GM13976 (cell line): ENCODE measurements at regions not wholly inside any gene's neighbourhood (a gene's known extent, or its start where the extent isn't known, plus 50 kb on each side); places are given as distances from the start of the nearest gene placed in this dataset.

Experiments
- DNase-seq: peaks from one replicate; pipeline ENCODE4 v3.0.0; 2012; ENCODE audit warnings: low spot score
- in situ Hi-C: fragments of 300-500 bp; cut with MboI; formaldehyde crosslinking; loops from one replicate; pipeline ENCODE4 v1.12.0; 2022; ENCODE audit warnings: low sequenced_read_pairs, mixed read lengths, inconsistent platforms; ENCODE audit not compliant: unreplicated experiment
- TF ChIP-seq, protein P1 (sequence below): IDR thresholded peaks from 2 replicates; pipeline ENCODE4 v1.5.1; 2012; ENCODE audit warnings: borderline replicate concordance, mild to moderate bottlenecking; ENCODE audit not compliant: insufficient read depth; ENCODE audit errors: extremely low read depth, missing control alignments, control extremely low read depth

- in situ Hi-C loops: no loop called here
- TF ChIP-seq, protein P1, sequence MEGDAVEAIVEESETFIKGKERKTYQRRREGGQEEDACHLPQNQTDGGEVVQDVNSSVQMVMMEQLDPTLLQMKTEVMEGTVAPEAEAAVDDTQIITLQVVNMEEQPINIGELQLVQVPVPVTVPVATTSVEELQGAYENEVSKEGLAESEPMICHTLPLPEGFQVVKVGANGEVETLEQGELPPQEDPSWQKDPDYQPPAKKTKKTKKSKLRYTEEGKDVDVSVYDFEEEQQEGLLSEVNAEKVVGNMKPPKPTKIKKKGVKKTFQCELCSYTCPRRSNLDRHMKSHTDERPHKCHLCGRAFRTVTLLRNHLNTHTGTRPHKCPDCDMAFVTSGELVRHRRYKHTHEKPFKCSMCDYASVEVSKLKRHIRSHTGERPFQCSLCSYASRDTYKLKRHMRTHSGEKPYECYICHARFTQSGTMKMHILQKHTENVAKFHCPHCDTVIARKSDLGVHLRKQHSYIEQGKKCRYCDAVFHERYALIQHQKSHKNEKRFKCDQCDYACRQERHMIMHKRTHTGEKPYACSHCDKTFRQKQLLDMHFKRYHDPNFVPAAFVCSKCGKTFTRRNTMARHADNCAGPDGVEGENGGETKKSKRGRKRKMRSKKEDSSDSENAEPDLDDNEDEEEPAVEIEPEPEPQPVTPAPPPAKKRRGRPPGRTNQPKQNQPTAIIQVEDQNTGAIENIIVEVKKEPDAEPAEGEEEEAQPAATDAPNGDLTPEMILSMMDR: no peak
- no peak for DNase-seq
These were observed 50.5 kb downstream of the RGS12 start for GRCh38 chr4:3343358-3343757.

DNA sequence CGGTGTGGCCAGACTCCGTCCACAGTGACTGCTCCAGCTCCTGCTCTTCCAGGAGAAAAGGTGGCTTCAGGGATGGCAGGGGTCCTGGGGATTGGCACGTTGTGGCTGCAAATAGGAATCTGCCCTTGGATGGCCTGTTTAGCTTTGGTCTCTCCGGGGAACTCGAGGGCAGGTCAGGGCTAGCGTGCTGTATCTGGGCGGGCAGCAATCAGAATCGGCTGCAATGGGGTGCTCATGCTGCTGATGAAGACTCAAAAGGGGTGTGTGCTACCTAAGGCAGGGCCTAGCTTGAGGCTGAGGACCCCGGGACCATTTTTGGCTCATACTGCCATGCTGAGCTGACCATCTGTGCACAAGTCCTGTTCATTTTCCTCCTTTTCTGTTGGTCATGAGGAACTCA is 51.3 kb downstream of the RGS12 start:
- in situ Hi-C loops: no loop called here
- DNase-seq: no peak
- TF ChIP-seq, protein P1: no peak

DNA sequence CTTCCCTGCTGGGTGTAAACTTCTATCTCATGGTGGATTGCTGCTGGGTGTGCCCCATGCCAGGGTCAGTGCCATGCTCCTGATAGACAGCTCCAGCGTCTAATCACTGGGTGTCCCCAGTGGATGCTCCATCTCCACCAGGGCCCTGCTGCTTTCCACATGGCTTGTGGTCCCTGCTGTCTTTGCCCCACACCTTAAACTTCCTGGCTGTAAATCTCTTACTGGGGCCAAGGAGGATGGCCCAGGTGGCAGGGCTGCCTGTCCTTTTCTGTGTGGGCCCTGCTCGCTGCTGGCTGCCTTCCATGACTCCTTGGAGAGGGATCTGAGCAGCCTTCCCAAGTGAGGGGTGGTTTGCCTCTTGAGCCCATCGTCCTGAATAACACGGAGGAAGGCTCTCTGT is 51.8 kb downstream of the RGS12 start:
- in situ Hi-C loops: no loop called here
- no peak for DNase-seq
- TF ChIP-seq, protein P1: no peak

DNA sequence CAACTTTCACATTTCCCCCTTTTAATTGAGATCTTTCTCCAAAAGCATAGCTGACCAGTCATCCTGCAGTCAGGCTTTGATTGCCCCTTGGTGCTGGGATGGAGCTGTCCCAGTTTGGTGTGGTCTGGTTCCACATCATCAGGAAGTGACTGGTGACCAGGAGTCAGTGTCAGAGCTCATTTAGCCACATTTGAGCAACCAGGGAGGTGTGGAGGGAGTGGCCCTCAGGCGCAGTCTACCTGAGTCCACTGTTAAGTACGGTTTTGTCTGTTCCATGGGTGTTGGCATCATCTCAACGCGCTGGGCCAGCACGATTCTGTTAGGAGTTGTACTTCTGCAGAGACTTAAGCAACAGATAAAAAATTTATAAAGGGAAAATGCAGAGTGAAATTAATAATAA is 52.6 kb downstream of the RGS12 start:
- TF ChIP-seq, protein P1: no peak
- DNase-seq: no peak
- in situ Hi-C loops: no loop called here

DNA sequence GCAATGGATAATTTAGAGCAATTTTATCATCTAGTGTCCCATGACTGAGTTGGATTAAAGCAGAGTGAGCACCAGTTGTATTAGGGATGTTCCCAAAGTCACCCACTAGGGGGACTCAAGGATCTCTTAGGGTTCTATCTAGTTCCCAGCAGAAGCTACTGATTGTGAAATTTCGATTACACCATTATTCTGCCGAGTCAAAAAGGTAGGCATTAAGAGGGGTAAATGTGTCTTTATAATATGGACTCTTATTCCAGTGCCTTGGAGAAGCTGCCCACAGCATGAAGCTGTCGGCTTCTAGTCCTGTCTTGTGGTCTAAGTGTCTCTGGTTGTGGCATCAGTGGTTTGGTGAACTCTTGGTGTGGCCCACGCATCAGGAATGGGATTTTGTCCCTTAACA is 53.3 kb downstream of the RGS12 start:
- TF ChIP-seq, protein P1: peak; percentile 64
- in situ Hi-C loops: no loop called here
- DNase-seq: peak; percentile 85

DNA sequence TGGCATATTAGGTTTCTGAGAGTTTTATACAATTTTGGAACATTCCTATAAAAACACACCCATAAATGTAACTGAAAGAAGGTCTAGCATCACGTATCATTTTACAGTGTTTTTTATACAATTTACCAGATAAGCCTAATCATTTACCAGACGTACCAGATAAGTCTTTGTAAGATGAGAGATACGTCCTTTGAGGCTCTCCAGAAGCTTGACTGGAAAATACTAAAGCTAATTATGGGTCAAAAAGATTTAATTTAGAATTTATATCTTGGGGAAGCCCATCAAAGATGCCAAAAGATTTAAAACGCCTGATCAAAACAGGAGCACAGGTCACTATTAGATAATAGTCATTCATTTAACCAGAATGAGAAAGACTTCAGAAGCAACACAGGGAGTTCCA is 55.0 kb downstream of the RGS12 start:
- no peak for DNase-seq
- TF ChIP-seq, protein P1: no peak
- in situ Hi-C loops: no loop called here

DNA sequence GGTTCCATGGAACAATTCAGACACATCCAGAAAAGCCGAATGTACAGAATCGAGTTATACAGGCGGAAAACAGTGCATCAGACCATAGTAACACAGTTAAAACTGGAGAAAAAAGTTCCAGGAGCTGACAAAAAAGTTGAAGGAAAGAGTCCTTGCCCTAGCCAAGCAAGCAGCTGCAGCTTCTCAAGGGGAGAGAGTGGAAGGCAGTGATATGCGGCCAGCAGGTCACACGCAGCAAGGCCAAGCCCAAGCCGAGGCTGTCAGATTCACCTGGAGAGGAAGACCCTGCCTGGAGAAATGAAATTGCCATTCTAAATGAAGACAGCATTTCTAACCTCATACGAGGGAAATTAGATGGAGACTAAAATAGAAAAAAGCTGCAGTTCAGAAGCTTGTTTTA is 55.8 kb downstream of the RGS12 start:
- in situ Hi-C loops: no loop called here
- TF ChIP-seq, protein P1: no peak

More for the DNA sequence above, 55.8 kb downstream of the RGS12 start:
- no peak for DNase-seq
